ENCODE measurements at regions not wholly inside any gene's neighbourhood (a gene's known extent, or its start where the extent isn't known, plus 50 kb on each side); places are given as distances from the start of the nearest gene placed in this dataset.

DNA sequence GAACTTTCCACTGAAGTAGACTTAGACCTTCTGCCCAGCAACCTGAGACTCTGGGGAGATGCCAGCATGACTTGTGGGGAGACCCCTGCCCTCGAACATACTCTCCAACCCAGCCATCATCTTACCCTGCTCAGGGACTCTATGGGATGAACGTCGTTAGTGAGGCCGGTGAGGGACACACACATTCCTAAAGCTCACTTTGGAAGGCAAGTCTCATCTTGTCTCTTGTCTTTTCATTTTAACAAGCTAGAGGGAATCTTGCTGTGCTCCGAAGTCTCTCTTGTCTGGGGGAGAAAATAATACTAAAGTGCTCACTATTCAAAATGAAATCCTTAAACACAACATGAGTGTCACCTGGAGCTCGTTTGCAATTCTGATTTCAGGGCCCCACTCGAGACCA lies 239.5 kb upstream of the HES1 start:
- Histone ChIP-seq H3K27ac (ENCODE audit: low read depth, low read length) (no peak overlapping the region), H3K4me3 (ENCODE audit: low read length in 2 of 2) (no peak overlapping the region), H3K27me3 (ENCODE audit: insufficient read depth, low read length) (no peaks in the 10 kb centered on the region), H3K9me3 (ENCODE audit: control insufficient read depth in 1 of 2, low read length in 2 of 2) (no peaks in the 10 kb centered on the region), H3K36me3 (ENCODE audit: insufficient read depth, low read length) (no peaks in the 10 kb centered on the region), H3K4me1 (ENCODE audit: insufficient read depth, low read length) (no peaks in the 10 kb centered on the region)
- Mint-ChIP-seq H3K27me3 (peaks cover 0 to 5% of the 10 kb centered on the region in 2 donors), H3K27ac (peak overlapping the region in 1 of 7 donors; percentile 12), H3K4me1 (no peaks in the 10 kb centered on the region), H3K9me3 (peaks cover 0 to 6% (median 0%) of the 10 kb centered on the region in 8 donors), H3K36me3 (no peaks in the 10 kb centered on the region), H3K4me3 (no peak overlapping the region)
- ChIA-PET POLR2A (ENCODE audit: partially characterized antibody) (no interaction called here), CTCF (ENCODE audit: partially characterized antibody) (no interaction called here)
- intact Hi-C loops (cut with micrococcal nuclease): no loop called here
- DNase-seq: no peak

DNA sequence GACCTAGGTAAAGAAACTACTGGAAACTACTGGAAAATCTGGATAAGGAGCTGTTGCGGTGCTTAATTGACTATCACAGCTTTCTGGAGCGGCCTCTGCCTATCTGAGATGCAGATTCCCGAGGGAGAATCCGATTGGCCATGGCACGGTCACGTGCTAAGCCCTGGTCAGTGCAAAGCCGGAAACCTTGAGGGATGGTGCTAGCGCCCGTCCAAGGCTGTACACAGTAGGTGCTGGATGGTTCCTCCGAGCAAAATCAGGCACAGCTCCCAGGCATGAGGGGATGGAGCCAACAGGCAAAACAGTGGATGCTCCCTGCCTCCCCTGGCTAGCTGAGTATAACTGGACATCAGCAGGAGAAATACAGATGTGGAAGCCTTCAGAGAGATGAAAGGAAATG lies 238.7 kb upstream of the HES1 start:
- intact Hi-C loops (cut with micrococcal nuclease): no loop called here

DNA sequence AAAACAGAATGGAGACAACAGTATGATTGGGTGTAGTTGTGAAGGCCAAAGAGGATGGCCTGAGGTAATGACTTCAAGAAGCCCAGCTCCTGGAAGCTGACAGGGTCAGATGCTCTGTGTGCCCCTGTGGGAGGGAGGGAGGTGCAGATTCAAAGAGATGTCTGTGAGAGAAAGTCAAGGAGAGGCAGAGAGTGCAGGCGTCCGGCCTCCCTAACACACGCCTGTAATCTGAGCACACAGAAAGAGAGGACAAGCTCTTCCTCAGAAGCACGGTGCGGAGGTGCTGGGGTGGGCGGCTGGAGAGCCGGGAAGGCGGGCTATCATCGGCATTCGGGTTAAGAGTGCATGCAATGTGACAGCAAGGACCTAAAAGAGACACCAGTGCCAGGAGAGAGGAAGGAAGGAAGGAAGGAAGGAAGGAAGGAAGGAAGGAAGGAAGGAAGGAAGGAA lies 238.2 kb upstream of the HES1 start:
- ChIA-PET POLR2A (ENCODE audit: partially characterized antibody) (no interaction called here), CTCF (ENCODE audit: partially characterized antibody) (interaction anchor here (1.1 kb wide), 1 partner anchor 14 kb away, joined by 3 read pairs; no protein-coding TSS in a partner anchor)
- Mint-ChIP-seq H3K4me3 (no peak overlapping the region), H3K27me3 (peaks cover 0 to 5% of the 10 kb centered on the region in 2 donors), H3K4me1 (no peaks in the 10 kb centered on the region), H3K36me3 (no peaks in the 10 kb centered on the region), H3K9me3 (peaks cover 0 to 6% (median 0%) of the 10 kb centered on the region in 8 donors), H3K27ac (no peak overlapping the region)
- Histone ChIP-seq H3K27ac (ENCODE audit: low read depth, low read length) (no peak overlapping the region), H3K27me3 (ENCODE audit: insufficient read depth, low read length) (no peaks in the 10 kb centered on the region), H3K4me3 (ENCODE audit: low read length in 2 of 2) (no peak overlapping the region), H3K4me1 (ENCODE audit: insufficient read depth, low read length) (no peaks in the 10 kb centered on the region), H3K36me3 (ENCODE audit: insufficient read depth, low read length) (no peaks in the 10 kb centered on the region), H3K9me3 (ENCODE audit: control insufficient read depth in 1 of 2, low read length in 2 of 2) (no peaks in the 10 kb centered on the region)
- no peak for DNase-seq
- intact Hi-C loops (cut with micrococcal nuclease): no loop called here

More for the DNA sequence above, 238.7 kb upstream of the HES1 start:
- Mint-ChIP-seq H3K27ac (no peak overlapping the region), H3K4me1 (no peaks in the 10 kb centered on the region), H3K36me3 (no peaks in the 10 kb centered on the region), H3K27me3 (peaks cover 0 to 5% of the 10 kb centered on the region in 2 donors), H3K4me3 (no peak overlapping the region), H3K9me3 (peaks cover 0 to 6% (median 0%) of the 10 kb centered on the region in 8 donors)
- H3K4me1 ChIP-seq (ENCODE audit: insufficient read depth, low read length): no peaks in the 10 kb centered on the region
- H3K27me3 ChIP-seq (ENCODE audit: insufficient read depth, low read length): no peaks in the 10 kb centered on the region
- H3K36me3 ChIP-seq (ENCODE audit: insufficient read depth, low read length): no peaks in the 10 kb centered on the region
- ChIA-PET POLR2A (ENCODE audit: partially characterized antibody) (no interaction called here), CTCF (ENCODE audit: partially characterized antibody) (no interaction called here)
- no peak for DNase-seq
- no peaks in the 10 kb centered on the region for H3K9me3 ChIP-seq (ENCODE audit: control insufficient read depth in 1 of 2, low read length in 2 of 2)
- no peak overlapping the region for H3K27ac ChIP-seq (ENCODE audit: low read depth, low read length)
- H3K4me3 ChIP-seq (ENCODE audit: low read length in 2 of 2): no peak overlapping the region

DNA sequence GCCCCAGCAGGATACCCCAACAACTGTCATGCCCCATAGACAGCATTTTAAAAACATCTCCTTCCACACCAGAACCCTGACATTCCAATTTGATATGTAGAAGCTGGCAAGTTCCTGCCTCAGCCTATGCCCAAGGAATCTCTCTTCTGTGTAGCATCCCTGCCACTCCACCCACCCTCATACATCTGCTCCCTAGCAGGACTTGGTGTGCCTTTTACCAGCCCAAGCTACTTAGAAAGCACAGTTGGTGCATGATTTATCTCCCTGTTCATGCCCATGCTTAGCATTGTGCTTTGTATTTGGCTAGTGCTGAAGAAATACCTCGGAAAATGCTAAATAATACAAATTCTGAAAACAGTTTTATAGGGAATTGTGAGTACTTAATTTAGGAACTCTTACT lies 236.9 kb upstream of the HES1 start:
- Mint-ChIP-seq H3K4me1 (no peaks in the 10 kb centered on the region), H3K4me3 (no peak overlapping the region), H3K27me3 (peaks cover 3 to 7% of the 10 kb centered on the region in 2 donors), H3K36me3 (no peaks in the 10 kb centered on the region), H3K27ac (no peak overlapping the region), H3K9me3 (peaks cover 0 to 6% (median 0%) of the 10 kb centered on the region in 8 donors)
- H3K4me1 ChIP-seq (ENCODE audit: insufficient read depth, low read length): no peaks in the 10 kb centered on the region
- no peaks in the 10 kb centered on the region for H3K9me3 ChIP-seq (ENCODE audit: control insufficient read depth in 1 of 2, low read length in 2 of 2)
- no peak overlapping the region for H3K4me3 ChIP-seq (ENCODE audit: low read length in 2 of 2)
- DNase-seq: no peak
- no peaks in the 10 kb centered on the region for H3K36me3 ChIP-seq (ENCODE audit: insufficient read depth, low read length)
- POLR2A ChIA-PET (ENCODE audit: partially characterized antibody): no interaction called here
- intact Hi-C loops (cut with micrococcal nuclease): no loop called here
- no peaks in the 10 kb centered on the region for H3K27me3 ChIP-seq (ENCODE audit: insufficient read depth, low read length)
- CTCF ChIA-PET (ENCODE audit: partially characterized antibody): interaction anchor here (1.1 kb wide), 1 partner anchor 12 kb away, joined by 3 read pairs; no protein-coding TSS in a partner anchor
- no peak overlapping the region for H3K27ac ChIP-seq (ENCODE audit: low read depth, low read length)

DNA sequence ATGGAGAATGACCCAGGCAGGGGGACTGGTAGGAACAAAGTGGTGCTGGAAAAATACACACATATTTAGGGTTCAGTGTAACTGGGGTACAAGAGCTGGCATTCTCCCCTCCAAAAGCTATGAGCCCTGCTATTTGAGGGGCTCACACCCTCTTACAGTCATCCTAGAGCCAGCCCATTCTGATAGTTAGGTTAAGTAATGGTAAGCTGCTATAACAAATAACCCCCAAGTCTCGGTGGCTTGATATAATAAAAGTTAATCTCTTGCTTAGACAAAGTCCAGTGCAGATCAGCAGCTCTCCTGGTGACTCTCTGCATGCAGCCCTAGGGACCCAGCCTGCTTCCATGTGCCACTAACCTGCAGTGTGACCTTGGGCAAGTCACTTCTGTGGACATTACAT lies 234.9 kb upstream of the HES1 start:
- Histone ChIP-seq H3K27ac (ENCODE audit: low read depth, low read length) (no peak overlapping the region), H3K4me1 (ENCODE audit: insufficient read depth, low read length) (no peaks in the 10 kb centered on the region), H3K9me3 (ENCODE audit: control insufficient read depth in 1 of 2, low read length in 2 of 2) (no peaks in the 10 kb centered on the region), H3K4me3 (ENCODE audit: low read length in 2 of 2) (no peak overlapping the region), H3K27me3 (ENCODE audit: insufficient read depth, low read length) (no peaks in the 10 kb centered on the region), H3K36me3 (ENCODE audit: insufficient read depth, low read length) (no peaks in the 10 kb centered on the region)
- no peak overlapping the region for H3K27ac Mint-ChIP-seq
- peak overlapping the region in 1 of 8 donors; percentile 1 for H3K4me3 Mint-ChIP-seq
- ChIA-PET POLR2A (ENCODE audit: partially characterized antibody) (no interaction called here), CTCF (ENCODE audit: partially characterized antibody) (no interaction called here)
- DNase-seq: no peak
- H3K4me1 Mint-ChIP-seq: no peaks in the 10 kb centered on the region
- intact Hi-C loops (cut with micrococcal nuclease): no loop called here
- peaks cover 0 to 6% (median 0%) of the 10 kb centered on the region in 8 donors for H3K9me3 Mint-ChIP-seq
- peaks cover 3% of the 10 kb centered on the region in 2 donors for H3K27me3 Mint-ChIP-seq
- no peaks in the 10 kb centered on the region for H3K36me3 Mint-ChIP-seq

DNA sequence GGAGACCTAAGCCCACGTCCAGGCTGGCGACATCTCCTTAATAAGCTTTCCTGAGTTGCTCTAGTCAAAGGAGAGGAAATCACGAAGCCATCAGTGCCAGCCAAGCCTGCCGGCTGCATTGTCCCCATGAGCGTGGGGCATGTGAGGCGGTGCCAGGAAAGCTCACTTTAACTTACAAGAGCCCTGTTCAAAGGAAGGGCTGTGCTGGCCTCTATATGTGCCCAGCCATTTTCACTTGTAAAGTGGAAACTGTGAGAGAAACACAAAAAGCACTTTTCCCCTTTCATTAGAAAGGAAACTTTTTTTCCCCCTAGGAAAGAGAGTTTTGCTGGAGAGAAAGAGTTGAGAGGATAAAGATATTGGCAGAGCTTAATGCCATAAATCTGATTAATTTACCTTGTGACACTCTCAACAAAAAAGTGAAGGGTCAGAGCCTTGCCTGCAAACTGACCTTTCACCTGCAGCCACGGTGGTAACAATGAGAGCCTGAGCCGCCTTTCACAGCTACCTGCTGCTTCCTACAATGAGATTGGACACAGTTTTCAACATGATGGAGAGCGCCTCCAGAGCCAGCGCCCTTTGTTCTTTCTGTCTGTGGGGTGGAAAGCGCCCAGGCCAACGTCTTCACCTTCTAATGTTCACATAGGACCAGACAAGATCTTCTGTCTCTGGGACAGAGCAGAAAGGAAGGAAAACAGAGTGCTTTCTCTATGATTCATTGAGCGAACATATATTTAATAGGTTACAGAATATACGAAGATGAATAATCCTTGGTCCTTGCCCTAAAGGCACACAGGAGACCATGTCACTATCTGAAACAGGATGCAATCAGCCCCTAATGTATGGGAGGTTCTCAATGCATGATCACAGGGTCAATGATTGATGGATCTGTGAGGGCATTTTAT lies 233.1 kb upstream of the HES1 start:
- Histone ChIP-seq H3K27ac (ENCODE audit: low read depth, low read length) (no peak overlapping the region), H3K4me3 (ENCODE audit: low read length in 2 of 2) (no peak overlapping the region), H3K36me3 (ENCODE audit: insufficient read depth, low read length) (no peaks in the 10 kb centered on the region), H3K27me3 (ENCODE audit: insufficient read depth, low read length) (no peaks in the 10 kb centered on the region), H3K4me1 (ENCODE audit: insufficient read depth, low read length) (no peaks in the 10 kb centered on the region), H3K9me3 (ENCODE audit: control insufficient read depth in 1 of 2, low read length in 2 of 2) (no peaks in the 10 kb centered on the region)
- Mint-ChIP-seq H3K27me3 (peaks cover 2 to 3% of the 10 kb centered on the region in 2 donors), H3K36me3 (no peaks in the 10 kb centered on the region), H3K4me3 (no peak overlapping the region), H3K4me1 (no peaks in the 10 kb centered on the region), H3K9me3 (peaks cover 0 to 6% (median 0%) of the 10 kb centered on the region in 8 donors), H3K27ac (no peak overlapping the region)
- no peak for DNase-seq
- intact Hi-C loops (cut with micrococcal nuclease): no loop called here
- POLR2A ChIA-PET (ENCODE audit: partially characterized antibody): no interaction called here
- CTCF ChIA-PET (ENCODE audit: partially characterized antibody): no interaction called here

- Histone ChIP-seq H3K36me3 (ENCODE audit: insufficient read depth, low read length) (no peaks in the 10 kb centered on the region), H3K9me3 (ENCODE audit: control insufficient read depth in 1 of 2, low read length in 2 of 2) (no peaks in the 10 kb centered on the region), H3K4me1 (ENCODE audit: insufficient read depth, low read length) (no peaks in the 10 kb centered on the region), H3K27me3 (ENCODE audit: insufficient read depth, low read length) (no peaks in the 10 kb centered on the region), H3K27ac (ENCODE audit: low read depth, low read length) (no peak overlapping the region), H3K4me3 (ENCODE audit: low read length in 2 of 2) (no peak overlapping the region)
- no peak for DNase-seq
- intact Hi-C loops (cut with micrococcal nuclease): no loop called here
- peaks cover 2 to 3% of the 10 kb centered on the region in 2 donors for H3K27me3 Mint-ChIP-seq
- ChIA-PET POLR2A (ENCODE audit: partially characterized antibody) (no interaction called here), CTCF (ENCODE audit: partially characterized antibody) (interaction anchor here (0.9 kb wide), 1 partner anchor 67 kb away, joined by 3 read pairs; no protein-coding TSS in a partner anchor)
- no peaks in the 10 kb centered on the region for H3K4me1 Mint-ChIP-seq
- H3K4me3 Mint-ChIP-seq: no peak overlapping the region
- H3K36me3 Mint-ChIP-seq: no peaks in the 10 kb centered on the region
- no peak overlapping the region for H3K27ac Mint-ChIP-seq
- H3K9me3 Mint-ChIP-seq: peaks cover 0 to 11% (median 1%) of the 10 kb centered on the region in 8 donors
Observed at GRCh38 chr3:193903512-193903817, 232.5 kb upstream of the HES1 start.

Data from CD4-positive, alpha-beta memory T cell (primary cell).